ENCODE measurements at regions not wholly inside any gene's neighbourhood (a gene's known extent, or its start where the extent isn't known, plus 50 kb on each side); places are given as distances from the start of the nearest gene placed in this dataset.

- TF ChIP-seq CTCF (IDR thresholded peaks at IDR 0.05) = no peak
- no peak for ATAC-seq (ENCODE audit: low FRiP score)
- DNase-seq (ENCODE audit: low spot score) = no peak
Measured at GRCh38 chr5:10122076-10122726, 127.5 kb downstream of the ATPSCKMT start.

- no peak for ATAC-seq (ENCODE audit: low FRiP score)
- no peak for TF ChIP-seq CTCF (IDR thresholded peaks at IDR 0.05)
- no peak for DNase-seq (ENCODE audit: low spot score)
Measured at GRCh38 chr5:10120934-10121333, 128.8 kb downstream of the ATPSCKMT start.

GRCh38 chr5:10118150-10118549 lies 131.5 kb downstream of the ATPSCKMT start:
- ATAC-seq (ENCODE audit: low FRiP score) = no peak
- DNase-seq (ENCODE audit: low spot score) = no peak
- TF ChIP-seq CTCF (IDR thresholded peaks at IDR 0.05) = no peak

- no peak for TF ChIP-seq CTCF (IDR thresholded peaks at IDR 0.05)
- no peak for DNase-seq (ENCODE audit: low spot score)
- ATAC-seq (ENCODE audit: low FRiP score) = no peak
Measured at GRCh38 chr5:10116594-10116993, 133.1 kb downstream of the ATPSCKMT start.

GRCh38 chr5:10115669-10116068 lies 134.0 kb downstream of the ATPSCKMT start:
- DNase-seq (ENCODE audit: low spot score) = no peak
- TF ChIP-seq CTCF (IDR thresholded peaks at IDR 0.05) = no peak
- no peak for ATAC-seq (ENCODE audit: low FRiP score)

GRCh38 chr5:10111571-10111970 lies 138.1 kb downstream of the ATPSCKMT start:
- no peak for ATAC-seq (ENCODE audit: low FRiP score)
- DNase-seq (ENCODE audit: low spot score) = no peak
- TF ChIP-seq CTCF (IDR thresholded peaks at IDR 0.05) = no peak

GRCh38 chr5:10110228-10110627 lies 139.5 kb downstream of the ATPSCKMT start:
- ATAC-seq (ENCODE audit: low FRiP score) (no peak), DNase-seq (ENCODE audit: low spot score) (no peak)
- no peak for TF ChIP-seq CTCF (IDR thresholded peaks at IDR 0.05)

Measured in omental fat pad (tissue), 3 donors.